ENCODE measurements at regions not wholly inside any gene's neighbourhood (a gene's known extent, or its start where the extent isn't known, plus 50 kb on each side); places are given as distances from the start of the nearest gene placed in this dataset.

GRCh38 chr2:41662461-41662860 lies 385.4 kb upstream of the PKDCC start:
- no peak for DNase-seq (ENCODE audit: low read depth in 3 of 3)

DNA sequence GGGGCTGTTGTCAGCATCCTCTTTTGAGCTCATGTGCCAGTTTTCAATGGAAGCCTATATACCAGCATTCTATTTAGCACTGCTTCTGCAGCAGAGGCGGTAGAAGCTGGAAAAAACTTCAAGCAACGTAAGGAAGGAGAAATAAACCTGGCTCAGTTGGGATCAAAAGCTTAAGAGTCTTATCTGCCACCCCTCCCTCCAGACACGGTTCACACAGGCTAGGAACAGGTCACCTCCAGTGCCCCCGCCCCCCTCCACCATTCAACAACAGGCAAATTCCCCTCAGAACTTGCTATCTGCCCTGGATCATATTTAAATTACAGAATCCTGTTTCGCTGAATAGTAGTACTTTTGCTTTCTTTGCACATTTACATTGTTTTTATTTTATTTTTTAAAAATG lies 384.8 kb upstream of the PKDCC start:
- no peak for DNase-seq (ENCODE audit: low read depth in 3 of 3)

DNA sequence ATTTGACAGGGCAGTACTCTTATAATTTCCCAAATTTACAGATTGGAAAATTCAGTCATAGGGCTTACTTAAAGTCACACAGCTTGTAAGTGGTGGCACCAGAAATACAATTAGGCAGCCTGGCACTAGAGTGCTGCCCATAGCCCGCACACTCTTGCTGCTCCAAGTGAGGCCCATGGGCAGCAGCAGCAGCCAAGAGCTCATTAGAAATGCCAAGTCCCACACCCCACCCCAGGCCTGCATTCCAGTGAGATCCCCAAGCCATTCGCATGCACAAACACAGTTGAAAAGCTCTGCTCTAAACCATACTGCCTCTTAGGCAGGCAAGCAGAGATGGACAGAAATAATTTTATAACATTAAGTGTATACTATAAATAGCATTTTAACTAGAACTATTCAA lies 379.3 kb upstream of the PKDCC start:
- DNase-seq (ENCODE audit: low read depth in 3 of 3), result no peak

DNA sequence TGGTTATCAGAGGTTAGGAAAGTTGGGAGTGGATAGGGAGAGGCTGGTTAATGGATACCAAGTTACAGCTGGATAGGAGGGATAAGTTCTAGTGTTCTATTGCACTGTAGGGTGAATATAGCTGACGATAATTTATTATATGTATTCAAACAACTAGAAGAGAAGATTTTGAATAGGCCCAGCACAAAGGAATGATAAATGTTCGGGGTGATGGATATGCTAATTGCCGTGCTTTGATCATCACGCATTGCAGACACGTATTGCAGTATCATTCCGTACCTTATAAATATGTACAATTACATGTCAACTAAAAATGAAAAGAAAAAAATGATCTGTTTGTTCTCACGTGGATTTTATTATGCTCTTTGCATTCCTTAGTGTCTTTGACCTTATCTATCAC lies 369.2 kb upstream of the PKDCC start:
- no peak for DNase-seq (ENCODE audit: low read depth in 3 of 3)

DNA sequence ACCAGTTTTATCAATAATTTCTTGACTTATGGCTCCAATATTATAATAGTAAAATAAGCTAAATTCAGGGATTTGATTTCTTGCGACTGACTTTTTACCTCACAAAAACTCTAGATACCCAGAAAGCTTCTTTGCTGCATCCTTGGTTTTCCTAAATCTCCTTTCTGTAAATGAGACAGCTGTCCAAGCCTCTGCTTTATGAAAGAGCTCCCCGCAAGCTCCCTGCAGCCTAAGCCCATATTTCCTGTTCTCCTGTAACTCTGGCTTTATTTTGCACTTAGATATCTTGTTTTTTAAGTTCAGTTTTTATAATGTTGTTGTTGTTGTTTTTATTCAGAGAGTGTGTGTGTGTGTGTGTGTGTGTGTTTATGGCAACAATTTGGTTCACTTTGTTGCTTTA lies 361.7 kb upstream of the PKDCC start:
- DNase-seq (ENCODE audit: low read depth in 3 of 3), result no peak

DNA sequence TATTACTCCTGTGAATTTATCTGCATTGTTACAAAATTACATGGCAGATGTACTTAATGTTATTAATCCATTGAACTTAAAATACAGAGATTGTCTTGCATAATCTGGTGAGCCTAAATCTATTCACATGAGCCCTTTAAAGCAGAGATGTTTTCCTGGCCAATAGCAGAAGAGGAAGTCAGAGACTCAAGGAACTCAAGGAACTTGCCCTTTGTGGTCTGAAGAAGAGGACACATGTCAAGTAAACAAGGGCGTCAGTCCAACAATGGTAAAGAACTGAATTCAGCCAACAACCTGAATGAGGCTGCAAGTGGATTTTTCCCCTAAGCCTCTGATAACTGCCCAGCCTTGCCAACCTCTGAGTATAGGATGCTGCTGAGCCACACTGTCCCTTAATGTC lies 356.3 kb upstream of the PKDCC start:
- DNase-seq (ENCODE audit: low read depth in 3 of 3), result no peak

DNA sequence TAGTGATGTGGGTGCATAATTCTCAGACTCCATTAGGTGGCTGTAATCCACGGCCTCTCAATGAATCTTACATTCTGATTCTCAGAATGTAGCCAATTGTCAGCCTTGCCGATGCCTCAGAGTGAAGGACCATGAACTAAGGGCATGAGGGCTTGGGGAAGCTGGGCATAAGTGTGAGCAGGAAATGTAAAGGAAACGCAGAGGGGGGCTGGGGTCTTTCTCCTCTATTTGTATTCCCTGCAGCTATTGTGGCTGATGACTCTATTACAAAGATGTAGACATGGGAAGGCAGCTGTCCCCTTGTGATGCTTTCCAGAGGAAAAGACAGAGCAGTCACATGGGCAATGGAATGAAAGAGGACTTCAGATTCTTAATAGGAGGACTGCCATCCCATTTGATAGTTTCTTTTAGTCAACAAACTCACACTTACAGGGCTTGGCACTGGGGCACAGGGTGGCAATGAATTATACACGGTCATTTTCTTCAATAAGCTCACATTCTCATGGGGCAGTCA lies 353.2 kb upstream of the PKDCC start:
- DNase-seq (ENCODE audit: low read depth in 3 of 3), result no peak

DNA sequence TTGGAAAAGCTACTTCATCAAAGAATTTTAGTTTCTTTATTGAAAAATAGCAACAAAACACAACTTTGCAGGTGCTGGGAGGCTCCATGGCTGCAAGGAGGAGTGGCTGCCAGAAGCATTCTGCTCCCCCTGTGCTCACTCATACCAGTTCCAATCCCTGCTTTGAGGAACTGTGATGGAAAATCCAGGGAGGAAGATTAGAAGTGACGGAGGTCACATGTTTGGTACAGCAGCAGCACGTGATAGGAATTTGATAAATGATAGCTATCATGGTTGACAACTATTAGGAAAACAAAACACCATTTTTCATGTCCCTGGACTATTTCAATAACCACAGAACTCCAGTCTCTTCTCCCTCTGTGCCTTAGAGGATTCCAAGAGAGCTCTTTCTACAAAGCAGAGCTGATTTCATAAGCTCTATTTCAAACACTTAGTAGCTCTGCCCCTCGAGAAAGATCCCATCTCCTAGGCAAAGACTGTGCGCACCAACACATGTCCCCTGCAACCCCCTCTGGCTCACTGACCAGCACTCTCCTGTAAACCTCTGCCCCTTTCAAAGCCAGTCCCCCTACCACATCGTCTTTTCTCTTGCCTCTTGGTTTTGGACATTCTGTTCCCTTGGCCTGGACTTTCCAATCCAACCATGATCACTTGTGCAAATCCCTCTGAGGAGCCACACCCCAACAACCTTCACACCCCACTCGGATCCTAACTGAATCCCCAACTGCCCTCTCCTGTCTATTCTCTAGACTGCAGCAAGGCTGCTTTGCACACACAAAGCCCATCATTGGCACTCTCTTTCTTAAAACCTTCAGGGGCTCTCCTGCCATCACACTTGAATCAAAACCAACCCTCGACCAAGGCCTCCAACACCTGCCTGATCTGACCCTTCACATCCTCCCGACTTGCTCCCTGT lies 352.4 kb upstream of the PKDCC start:
- no peak for DNase-seq (ENCODE audit: low read depth in 3 of 3)

GRCh38 chr2:41697389-41697788 lies 350.4 kb upstream of the PKDCC start:
- DNase-seq (ENCODE audit: low read depth in 3 of 3), result no peak

- DNase-seq (ENCODE audit: low read depth in 3 of 3), result no peak
These were observed 349.0 kb upstream of the PKDCC start for GRCh38 chr2:41698678-41699422.

DNA sequence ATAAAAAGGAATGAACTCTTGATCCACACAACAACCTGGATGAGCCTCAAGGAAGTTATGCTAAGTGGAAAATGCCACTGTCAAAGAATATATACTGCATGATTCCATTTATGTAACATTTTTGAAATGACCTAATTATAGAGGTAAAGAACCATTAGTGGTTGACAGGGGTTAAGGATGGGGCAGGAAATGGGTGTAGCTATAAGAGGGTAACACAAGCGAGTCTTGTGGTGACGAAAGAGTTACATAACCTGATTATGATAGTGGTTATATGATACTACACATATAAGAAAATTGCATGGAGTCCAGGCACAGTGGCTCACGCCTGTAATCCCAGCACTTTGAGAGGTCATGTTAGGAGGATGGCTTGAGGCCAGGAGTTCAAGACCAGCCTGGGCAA lies 346.6 kb upstream of the PKDCC start:
- no peak for DNase-seq (ENCODE audit: low read depth in 3 of 3)

DNA sequence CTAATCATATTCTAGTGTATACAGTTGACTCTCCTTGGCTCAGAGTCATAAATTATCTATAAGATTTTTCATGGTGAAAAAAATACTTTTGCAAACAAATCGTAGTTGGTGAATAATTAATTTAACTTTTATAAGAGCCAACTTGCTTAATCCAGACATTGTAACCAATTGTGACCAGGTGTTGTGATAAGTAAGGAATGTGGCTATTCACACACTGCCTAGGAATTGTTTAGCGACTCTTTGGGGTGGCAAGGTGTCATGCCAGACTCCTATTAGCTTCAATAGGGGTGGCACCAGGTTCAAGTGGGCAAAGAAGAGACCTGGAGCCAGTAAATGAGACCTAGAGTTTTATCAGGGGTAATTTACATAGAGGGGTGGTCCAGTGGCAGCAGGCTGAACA lies 344.7 kb upstream of the PKDCC start:
- no peak for DNase-seq (ENCODE audit: low read depth in 3 of 3)

DNA sequence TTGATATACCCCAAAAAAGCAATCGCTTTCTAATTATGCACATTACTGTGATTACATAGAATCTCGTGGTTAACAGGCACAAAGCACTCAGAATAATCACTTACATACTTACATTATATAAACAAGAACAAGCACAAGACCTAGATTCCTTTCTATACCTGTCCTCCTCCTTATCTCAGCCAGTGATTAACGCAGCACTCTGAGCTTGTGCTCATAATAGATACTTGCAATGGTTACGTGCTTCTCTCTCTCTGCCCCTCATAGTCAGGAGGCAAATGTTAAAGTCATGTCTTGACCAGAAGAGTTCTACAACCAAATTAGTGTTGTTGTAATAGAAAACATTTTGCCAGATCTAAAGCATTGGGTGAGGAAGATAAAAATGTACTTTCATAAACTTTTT lies 342.2 kb upstream of the PKDCC start:
- DNase-seq (ENCODE audit: low read depth in 3 of 3), result no peak

GRCh38 chr2:41706286-41706685 lies 341.5 kb upstream of the PKDCC start:
- DNase-seq (ENCODE audit: low read depth in 3 of 3), result no peak

GRCh38 chr2:41707790-41708451 lies 339.9 kb upstream of the PKDCC start:
- no peak for DNase-seq (ENCODE audit: low read depth in 3 of 3)

DNA sequence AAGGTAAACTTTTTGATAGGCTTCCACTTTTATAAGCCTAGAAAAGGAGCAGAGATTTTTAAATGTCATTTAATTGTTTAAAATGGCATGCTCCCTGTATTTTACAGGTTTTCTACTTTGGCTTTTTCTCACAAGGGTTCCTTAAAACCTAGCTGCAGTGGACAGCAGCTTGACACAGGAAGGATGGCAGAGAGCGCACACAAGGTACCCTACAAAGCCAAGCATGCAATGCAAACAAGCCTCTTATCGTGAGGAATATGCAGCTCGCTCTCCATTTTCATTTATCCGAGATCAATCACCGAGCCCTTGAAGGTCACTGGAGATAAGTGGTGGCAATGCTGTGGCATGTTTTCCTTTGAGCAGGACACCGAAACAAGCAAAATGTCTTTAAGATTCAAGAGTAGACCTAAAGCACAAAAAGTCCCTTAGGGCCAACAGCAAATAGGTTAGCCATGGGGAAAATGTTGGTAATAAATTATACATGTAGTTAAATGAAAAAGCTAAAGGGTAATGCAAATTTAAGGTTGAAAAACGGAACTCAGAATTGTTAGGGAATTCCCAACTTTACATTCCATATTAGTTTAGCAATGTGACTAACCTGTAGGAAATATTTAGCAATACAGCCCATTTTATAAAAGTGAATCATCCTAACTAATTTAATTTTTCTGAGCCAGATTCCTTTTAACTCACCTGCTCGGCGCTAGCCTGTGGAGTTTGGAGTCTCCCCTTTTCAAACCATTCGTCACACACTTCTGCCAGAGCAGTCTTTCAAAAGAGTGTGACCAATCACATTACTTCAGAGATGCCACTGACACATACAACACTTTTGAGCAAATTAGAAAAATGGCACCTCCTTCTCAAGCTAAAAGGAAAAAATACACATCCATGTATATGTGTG lies 337.9 kb upstream of the PKDCC start:
- DNase-seq (ENCODE audit: low read depth in 3 of 3), result no peak

DNA sequence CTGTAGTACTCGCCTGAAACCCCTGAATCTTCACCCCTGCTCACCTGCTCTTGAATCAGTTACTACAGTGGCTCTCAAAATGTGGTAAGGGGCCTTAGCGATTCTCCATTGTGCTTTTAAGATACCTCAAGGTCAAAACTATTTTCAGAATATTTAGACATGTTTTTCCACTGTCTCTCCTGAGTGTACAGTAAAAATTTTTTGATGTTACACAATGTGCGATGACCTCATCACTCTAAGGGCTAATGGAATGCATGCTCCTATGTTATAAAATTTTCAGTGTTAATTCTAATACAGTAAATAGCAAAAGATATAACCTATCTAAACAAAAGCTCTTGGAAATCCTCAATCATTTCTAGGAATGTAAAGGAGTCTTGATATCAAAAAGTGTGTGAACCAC lies 336.9 kb upstream of the PKDCC start:
- no peak for DNase-seq (ENCODE audit: low read depth in 3 of 3)

- no peak for DNase-seq (ENCODE audit: low read depth in 3 of 3)
These were observed 336.1 kb upstream of the PKDCC start for GRCh38 chr2:41711736-41712135.

DNA sequence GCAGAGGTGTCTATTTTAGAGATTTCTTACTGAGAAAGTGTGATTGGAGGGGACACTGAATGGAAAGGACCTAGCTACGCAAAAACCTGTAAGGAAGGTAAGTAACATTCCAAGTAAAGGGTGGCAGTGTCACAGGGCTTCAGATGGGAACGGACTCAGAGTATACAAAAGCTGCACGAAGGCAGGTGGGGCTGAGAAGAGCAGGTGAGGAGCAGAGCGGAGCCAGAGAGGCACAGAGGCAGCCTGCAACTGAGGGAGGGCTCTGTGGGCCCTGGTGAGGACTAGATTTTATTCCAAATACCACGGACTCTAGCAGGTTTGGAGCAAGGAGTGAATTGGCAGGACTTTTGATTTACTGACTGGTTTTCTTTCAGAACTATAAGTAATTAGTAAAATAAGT lies 331.3 kb upstream of the PKDCC start:
- no peak for DNase-seq (ENCODE audit: low read depth in 3 of 3)

GRCh38 chr2:41717839-41718238 lies 330.0 kb upstream of the PKDCC start:
- no peak for DNase-seq (ENCODE audit: low read depth in 3 of 3)

- no peak for DNase-seq (ENCODE audit: low read depth in 3 of 3)
These were observed 329.1 kb upstream of the PKDCC start for GRCh38 chr2:41718705-41719104.

All from stimulated activated CD4-positive, alpha-beta T cell treated with anti-CD3 and anti-CD28 coated beads, TNF-alpha, amount 100 ng/mL, for 4 hours (primary cell).